NCI-H187 treated with DMSO at 0.1 percent for 48 hours (cell line): ENCODE measurements at regions not wholly inside any gene's neighbourhood (a gene's known extent, or its start where the extent isn't known, plus 50 kb on each side); places are given as distances from the start of the nearest gene placed in this dataset.

Source experiments
- DNase-seq: peaks from one replicate; lab custom pipeline; 2025; lab: John Stamatoyannopoulos, UW

- DNase-seq, result no peak
Observed at GRCh38 chr16:50960517-50961202, 190.4 kb downstream of the SALL1 start.

GRCh38 chr16:50957056-50957455 lies 194.0 kb downstream of the SALL1 start:
- DNase-seq, result no peak

GRCh38 chr16:50956637-50957036 lies 194.4 kb downstream of the SALL1 start:
- DNase-seq, result no peak

- DNase-seq, result no peak
Observed at GRCh38 chr16:50955311-50955710, 195.8 kb downstream of the SALL1 start.

- DNase-seq, result no peak
Observed at GRCh38 chr16:50954469-50954868, 196.6 kb downstream of the SALL1 start.

- DNase-seq, result no peak
Observed at GRCh38 chr16:50953290-50953689, 197.8 kb downstream of the SALL1 start.

- DNase-seq, result no peak
Observed at GRCh38 chr16:50950955-50951354, 200.1 kb downstream of the SALL1 start.

GRCh38 chr16:50948268-50948930 lies 202.7 kb downstream of the SALL1 start:
- DNase-seq, result no peak

- no peak for DNase-seq
Observed at GRCh38 chr16:50947826-50948225, 203.2 kb downstream of the SALL1 start.

- no peak for DNase-seq
Observed at GRCh38 chr16:50946606-50947005, 204.5 kb downstream of the SALL1 start.

GRCh38 chr16:50946098-50946497 lies 204.2 kb downstream of the CYLD start:
- DNase-seq, result no peak

GRCh38 chr16:50945171-50945570 lies 203.3 kb downstream of the CYLD start:
- DNase-seq, result no peak

- no peak for DNase-seq
Observed at GRCh38 chr16:50944436-50944835, 202.6 kb downstream of the CYLD start.

GRCh38 chr16:50944033-50944432 lies 202.1 kb downstream of the CYLD start:
- no peak for DNase-seq

- DNase-seq, result no peak
Observed at GRCh38 chr16:50942143-50942542, 200.3 kb downstream of the CYLD start.

GRCh38 chr16:50941681-50942080 lies 199.8 kb downstream of the CYLD start:
- no peak for DNase-seq

- DNase-seq, result no peak
Observed at GRCh38 chr16:50940275-50940854, 198.5 kb downstream of the CYLD start.

- no peak for DNase-seq
Observed at GRCh38 chr16:50939356-50939755, 197.5 kb downstream of the CYLD start.

GRCh38 chr16:50938932-50939331 lies 197.0 kb downstream of the CYLD start:
- DNase-seq, result no peak

GRCh38 chr16:50933262-50933661 lies 191.4 kb downstream of the CYLD start:
- no peak for DNase-seq

- DNase-seq, result no peak
Observed at GRCh38 chr16:50932348-50932935, 190.6 kb downstream of the CYLD start.

- no peak for DNase-seq
Observed at GRCh38 chr16:50928065-50928464, 186.2 kb downstream of the CYLD start.

GRCh38 chr16:50925758-50926357 lies 184.0 kb downstream of the CYLD start:
- no peak for DNase-seq
